Liver (tissue), 3 donors: ENCODE measurements at regions not wholly inside any gene's neighbourhood (a gene's known extent, or its start where the extent isn't known, plus 50 kb on each side); places are given as distances from the start of the nearest gene placed in this dataset.

Experiments
- CTCF ChIP-seq: fragments of 150-350 bp; IDR thresholded peaks from 2 replicates; pipeline ENCODE4 v1.5.1; 2017; ENCODE audit warnings: improper control_type of control experiment, low read depth, low read length; ENCODE audit not compliant: missing input control
- GABPA ChIP-seq, 2 donors: IDR thresholded peaks in 1 of 2; conservative IDR thresholded peaks in 1 of 2; 2 replicates each; pipeline ENCODE4 v1.6.1; 2016; ENCODE audit warnings: antibody characterized with exemption in 2 of 2, mild to moderate bottlenecking in 1 of 2, moderate library complexity in 1 of 2
- MAX ChIP-seq: IDR thresholded peaks from 2 replicates; pipeline ENCODE4 v1.6.1; 2016; ENCODE audit warnings: antibody characterized with exemption
- NR2F2 ChIP-seq: IDR thresholded peaks from 2 replicates; pipeline ENCODE4 v1.6.1; 2016; ENCODE audit warnings: antibody characterized with exemption
- RAD21 ChIP-seq, 2 donors: IDR thresholded peaks; 2 replicates each; pipeline ENCODE4 v1.6.1; 2016; ENCODE audit warnings: antibody characterized with exemption in 2 of 2, mild to moderate bottlenecking in 2 of 2
- SP1 ChIP-seq: IDR thresholded peaks from 2 replicates; pipeline ENCODE4 v1.6.1; 2018; ENCODE audit warnings: antibody characterized with exemption, mild to moderate bottlenecking
- TAF1 ChIP-seq: conservative IDR thresholded peaks from 2 replicates; pipeline ENCODE4 v1.6.1; 2016; ENCODE audit warnings: antibody characterized with exemption, mild to moderate bottlenecking
- YY1 ChIP-seq: IDR thresholded peaks from 2 replicates; pipeline ENCODE4 v1.6.1; 2016; ENCODE audit warnings: antibody characterized with exemption, mild to moderate bottlenecking
- TF ChIP-seq, protein P1 (sequence below): IDR thresholded peaks from 2 replicates; pipeline ENCODE4 v1.6.1; 2016; ENCODE audit warnings: antibody characterized with exemption, mild to moderate bottlenecking
- donor health status: healthy.
- donor health status: healthy.

- TF ChIP-seq, protein P1, sequence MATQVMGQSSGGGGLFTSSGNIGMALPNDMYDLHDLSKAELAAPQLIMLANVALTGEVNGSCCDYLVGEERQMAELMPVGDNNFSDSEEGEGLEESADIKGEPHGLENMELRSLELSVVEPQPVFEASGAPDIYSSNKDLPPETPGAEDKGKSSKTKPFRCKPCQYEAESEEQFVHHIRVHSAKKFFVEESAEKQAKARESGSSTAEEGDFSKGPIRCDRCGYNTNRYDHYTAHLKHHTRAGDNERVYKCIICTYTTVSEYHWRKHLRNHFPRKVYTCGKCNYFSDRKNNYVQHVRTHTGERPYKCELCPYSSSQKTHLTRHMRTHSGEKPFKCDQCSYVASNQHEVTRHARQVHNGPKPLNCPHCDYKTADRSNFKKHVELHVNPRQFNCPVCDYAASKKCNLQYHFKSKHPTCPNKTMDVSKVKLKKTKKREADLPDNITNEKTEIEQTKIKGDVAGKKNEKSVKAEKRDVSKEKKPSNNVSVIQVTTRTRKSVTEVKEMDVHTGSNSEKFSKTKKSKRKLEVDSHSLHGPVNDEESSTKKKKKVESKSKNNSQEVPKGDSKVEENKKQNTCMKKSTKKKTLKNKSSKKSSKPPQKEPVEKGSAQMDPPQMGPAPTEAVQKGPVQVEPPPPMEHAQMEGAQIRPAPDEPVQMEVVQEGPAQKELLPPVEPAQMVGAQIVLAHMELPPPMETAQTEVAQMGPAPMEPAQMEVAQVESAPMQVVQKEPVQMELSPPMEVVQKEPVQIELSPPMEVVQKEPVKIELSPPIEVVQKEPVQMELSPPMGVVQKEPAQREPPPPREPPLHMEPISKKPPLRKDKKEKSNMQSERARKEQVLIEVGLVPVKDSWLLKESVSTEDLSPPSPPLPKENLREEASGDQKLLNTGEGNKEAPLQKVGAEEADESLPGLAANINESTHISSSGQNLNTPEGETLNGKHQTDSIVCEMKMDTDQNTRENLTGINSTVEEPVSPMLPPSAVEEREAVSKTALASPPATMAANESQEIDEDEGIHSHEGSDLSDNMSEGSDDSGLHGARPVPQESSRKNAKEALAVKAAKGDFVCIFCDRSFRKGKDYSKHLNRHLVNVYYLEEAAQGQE = no peak
- no peak for TF ChIP-seq CTCF
- no peak for TF ChIP-seq SP1
- TF ChIP-seq TAF1 = no peak
- no peak for TF ChIP-seq RAD21 (IDR thresholded peaks at IDR 0.05)
- TF ChIP-seq NR2F2 = no peak
- TF ChIP-seq GABPA (IDR thresholded peaks at IDR 0.05 in 1 of 2, conservative IDR thresholded peaks at IDR 0.05 in 1 of 2) = no peak
- no peak for TF ChIP-seq MAX
- no peak for TF ChIP-seq YY1
Observed at GRCh38 chr1:96955307-96956012, 233.9 kb downstream of the PTBP2 start.
